ENCODE measurements at regions not wholly inside any gene's neighbourhood (a gene's known extent, or its start where the extent isn't known, plus 50 kb on each side); places are given as distances from the start of the nearest gene placed in this dataset.

DNA sequence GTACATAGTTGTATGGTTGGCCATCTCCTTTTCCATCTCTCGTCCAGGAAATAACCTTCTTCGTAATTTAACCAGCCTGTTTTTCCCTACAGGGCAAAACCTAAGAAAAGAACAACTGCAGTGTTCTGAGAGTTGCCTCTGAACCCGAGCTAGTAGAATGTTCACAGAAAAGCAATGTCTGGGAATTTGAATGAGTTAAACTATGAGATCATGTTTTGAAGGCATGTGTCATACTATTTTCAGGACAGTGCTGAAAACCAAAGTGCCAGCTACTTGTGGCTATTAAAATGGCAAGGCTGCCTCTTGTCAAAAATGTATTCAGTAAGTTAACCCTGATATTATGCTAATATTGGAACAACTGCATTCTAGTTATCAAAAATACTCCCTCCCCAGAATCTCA is 482.9 kb upstream of the SPRED2 start:
- TF ChIP-seq, protein P1, sequence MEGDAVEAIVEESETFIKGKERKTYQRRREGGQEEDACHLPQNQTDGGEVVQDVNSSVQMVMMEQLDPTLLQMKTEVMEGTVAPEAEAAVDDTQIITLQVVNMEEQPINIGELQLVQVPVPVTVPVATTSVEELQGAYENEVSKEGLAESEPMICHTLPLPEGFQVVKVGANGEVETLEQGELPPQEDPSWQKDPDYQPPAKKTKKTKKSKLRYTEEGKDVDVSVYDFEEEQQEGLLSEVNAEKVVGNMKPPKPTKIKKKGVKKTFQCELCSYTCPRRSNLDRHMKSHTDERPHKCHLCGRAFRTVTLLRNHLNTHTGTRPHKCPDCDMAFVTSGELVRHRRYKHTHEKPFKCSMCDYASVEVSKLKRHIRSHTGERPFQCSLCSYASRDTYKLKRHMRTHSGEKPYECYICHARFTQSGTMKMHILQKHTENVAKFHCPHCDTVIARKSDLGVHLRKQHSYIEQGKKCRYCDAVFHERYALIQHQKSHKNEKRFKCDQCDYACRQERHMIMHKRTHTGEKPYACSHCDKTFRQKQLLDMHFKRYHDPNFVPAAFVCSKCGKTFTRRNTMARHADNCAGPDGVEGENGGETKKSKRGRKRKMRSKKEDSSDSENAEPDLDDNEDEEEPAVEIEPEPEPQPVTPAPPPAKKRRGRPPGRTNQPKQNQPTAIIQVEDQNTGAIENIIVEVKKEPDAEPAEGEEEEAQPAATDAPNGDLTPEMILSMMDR (IDR thresholded peaks at IDR 0.05; ENCODE audit: insufficient read depth, low read depth, low read length) = no peak
- TF ChIP-seq EZH2 (IDR thresholded peaks at IDR 0.05; ENCODE audit: insufficient read depth, low read length) = no peak
- H3K9ac ChIP-seq (ENCODE audit: low read length) = no peak overlapping the region
- no peak overlapping the region for H3K4me3 Mint-ChIP-seq (ENCODE audit: unreplicated experiment)
- no peaks in the 10 kb centered on the region for H3K36me3 ChIP-seq (ENCODE audit: insufficient read depth, low read length)
- H3K9me3 ChIP-seq (ENCODE audit: insufficient read depth, low read depth, low read length) = no peaks in the 10 kb centered on the region
- no peaks in the 10 kb centered on the region for H4K20me1 ChIP-seq (ENCODE audit: insufficient read depth, low read length)
- H2AFZ ChIP-seq (ENCODE audit: low read depth, low read length) = no peak overlapping the region
- H3K4me2 ChIP-seq (ENCODE audit: low read length) = no peak overlapping the region
- no peaks in the 10 kb centered on the region for H3K79me2 ChIP-seq (ENCODE audit: insufficient read depth, low read length)
- H3K27me3 ChIP-seq (ENCODE audit: insufficient read depth, low read length) = peaks cover 2% of the 10 kb centered on the region
- peak overlapping the region; percentile 15 for H3K27ac Mint-ChIP-seq (ENCODE audit: unreplicated experiment)
- FAIRE-seq = no peak
- H3K9me3 Mint-ChIP-seq (ENCODE audit: unreplicated experiment) = no peaks in the 10 kb centered on the region
- no peak overlapping the region for H3K4me3 ChIP-seq (ENCODE audit: insufficient read depth, low read depth, low read length)
- no peak for DNase-seq (ENCODE audit: low read depth)
- peaks cover 3% of the 10 kb centered on the region for H3K27me3 Mint-ChIP-seq (ENCODE audit: low read depth, unreplicated experiment)
- H3K27ac ChIP-seq (ENCODE audit: low read depth, low read length) = no peak overlapping the region
- peaks cover 5% of the 10 kb centered on the region for H3K4me1 Mint-ChIP-seq (ENCODE audit: low read depth, unreplicated experiment)
- no peaks in the 10 kb centered on the region for H3K4me1 ChIP-seq (ENCODE audit: insufficient read depth, low read length)
- H3K36me3 Mint-ChIP-seq (ENCODE audit: low read depth, unreplicated experiment) = no peaks in the 10 kb centered on the region

DNA sequence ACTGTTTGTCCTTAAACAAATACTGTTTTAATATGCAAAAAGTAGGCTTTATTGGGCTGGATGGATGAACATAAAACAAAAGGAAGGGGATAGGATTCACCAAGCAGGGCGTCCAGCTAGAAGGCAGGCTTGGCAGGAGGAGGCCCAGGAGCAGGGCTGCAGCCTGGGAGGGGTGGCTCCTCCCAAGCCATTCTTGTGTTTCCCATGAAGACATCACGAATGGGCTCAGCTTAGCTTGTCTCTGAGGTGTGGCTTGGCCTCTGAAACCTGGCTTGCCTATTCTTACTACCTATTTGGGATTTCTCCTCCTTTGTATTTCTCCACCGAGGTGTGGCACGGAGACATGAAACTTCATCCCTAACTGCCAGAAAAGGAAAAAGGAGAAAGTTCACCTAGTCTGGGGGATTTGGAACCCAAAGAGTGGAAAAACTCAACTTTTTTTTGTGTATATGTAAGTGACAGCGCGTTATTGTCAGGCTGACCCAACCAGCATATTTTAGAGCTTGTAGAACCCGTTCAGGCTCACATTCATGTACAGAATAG is 481.9 kb upstream of the SPRED2 start:
- DNase-seq (ENCODE audit: low read depth) (no peak), FAIRE-seq (no peak)
- Histone ChIP-seq H2AFZ (ENCODE audit: low read depth, low read length) (no peak overlapping the region), H3K27ac (ENCODE audit: low read depth, low read length) (no peak overlapping the region), H3K9me3 (ENCODE audit: insufficient read depth, low read depth, low read length) (no peaks in the 10 kb centered on the region), H3K27me3 (ENCODE audit: insufficient read depth, low read length) (peaks cover 2% of the 10 kb centered on the region), H3K36me3 (ENCODE audit: insufficient read depth, low read length) (no peaks in the 10 kb centered on the region), H3K4me3 (ENCODE audit: insufficient read depth, low read depth, low read length) (no peak overlapping the region), H3K4me1 (ENCODE audit: insufficient read depth, low read length) (no peaks in the 10 kb centered on the region), H3K79me2 (ENCODE audit: insufficient read depth, low read length) (no peaks in the 10 kb centered on the region), H4K20me1 (ENCODE audit: insufficient read depth, low read length) (no peaks in the 10 kb centered on the region), H3K9ac (ENCODE audit: low read length) (no peak overlapping the region), H3K4me2 (ENCODE audit: low read length) (no peak overlapping the region)
- peaks cover 5% of the 10 kb centered on the region for H3K4me1 Mint-ChIP-seq (ENCODE audit: low read depth, unreplicated experiment)
- H3K4me3 Mint-ChIP-seq (ENCODE audit: unreplicated experiment) = no peak overlapping the region
- H3K27me3 Mint-ChIP-seq (ENCODE audit: low read depth, unreplicated experiment) = peaks cover 3% of the 10 kb centered on the region
- H3K9me3 Mint-ChIP-seq (ENCODE audit: unreplicated experiment) = no peaks in the 10 kb centered on the region
- no peak overlapping the region for H3K27ac Mint-ChIP-seq (ENCODE audit: unreplicated experiment)
- TF ChIP-seq, protein P1 (IDR thresholded peaks at IDR 0.05; ENCODE audit: insufficient read depth, low read depth, low read length) = no peak
- no peak for TF ChIP-seq EZH2 (IDR thresholded peaks at IDR 0.05; ENCODE audit: insufficient read depth, low read length)
- H3K36me3 Mint-ChIP-seq (ENCODE audit: low read depth, unreplicated experiment) = no peaks in the 10 kb centered on the region

DNA sequence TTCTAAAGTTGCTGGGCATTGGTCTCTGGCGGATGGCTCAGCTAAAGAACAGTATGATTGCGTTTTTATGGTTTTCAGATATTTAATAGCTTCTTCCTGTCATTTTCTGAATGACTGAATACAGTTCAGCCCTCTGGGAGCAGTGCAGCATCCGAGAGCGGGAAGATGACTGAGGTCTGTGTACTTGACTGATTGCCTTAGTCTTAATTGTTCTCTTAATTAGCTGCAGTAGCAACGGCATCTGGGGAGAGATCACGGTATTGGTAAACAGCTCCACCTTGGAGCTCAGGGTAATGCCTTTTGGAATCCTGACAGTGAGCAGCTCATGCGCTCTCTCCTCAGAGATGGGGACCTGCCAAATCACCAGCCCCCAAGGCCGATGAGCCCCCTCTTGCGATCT is 481.4 kb upstream of the SPRED2 start:
- no peaks in the 10 kb centered on the region for H3K79me2 ChIP-seq (ENCODE audit: insufficient read depth, low read length)
- H3K27ac ChIP-seq (ENCODE audit: low read depth, low read length) = no peak overlapping the region
- FAIRE-seq (no peak), DNase-seq (ENCODE audit: low read depth) (no peak)
- no peaks in the 10 kb centered on the region for H3K4me1 ChIP-seq (ENCODE audit: insufficient read depth, low read length)
- H2AFZ ChIP-seq (ENCODE audit: low read depth, low read length) = no peak overlapping the region
- H3K9me3 ChIP-seq (ENCODE audit: insufficient read depth, low read depth, low read length) = no peaks in the 10 kb centered on the region
- H3K4me2 ChIP-seq (ENCODE audit: low read length) = no peak overlapping the region
- no peaks in the 10 kb centered on the region for H3K9me3 Mint-ChIP-seq (ENCODE audit: unreplicated experiment)
- no peak overlapping the region for H3K4me3 ChIP-seq (ENCODE audit: insufficient read depth, low read depth, low read length)
- H3K36me3 Mint-ChIP-seq (ENCODE audit: low read depth, unreplicated experiment) = no peaks in the 10 kb centered on the region
- H4K20me1 ChIP-seq (ENCODE audit: insufficient read depth, low read length) = no peaks in the 10 kb centered on the region
- H3K27ac Mint-ChIP-seq (ENCODE audit: unreplicated experiment) = no peak overlapping the region
- H3K4me3 Mint-ChIP-seq (ENCODE audit: unreplicated experiment) = no peak overlapping the region
- H3K27me3 ChIP-seq (ENCODE audit: insufficient read depth, low read length) = peaks cover 2% of the 10 kb centered on the region
- no peak overlapping the region for H3K9ac ChIP-seq (ENCODE audit: low read length)
- TF ChIP-seq, protein P1 (IDR thresholded peaks at IDR 0.05; ENCODE audit: insufficient read depth, low read depth, low read length) = no peak
- TF ChIP-seq EZH2 (IDR thresholded peaks at IDR 0.05; ENCODE audit: insufficient read depth, low read length) = no peak
- no peaks in the 10 kb centered on the region for H3K36me3 ChIP-seq (ENCODE audit: insufficient read depth, low read length)
- H3K27me3 Mint-ChIP-seq (ENCODE audit: low read depth, unreplicated experiment) = peaks cover 3% of the 10 kb centered on the region
- H3K4me1 Mint-ChIP-seq (ENCODE audit: low read depth, unreplicated experiment) = peaks cover 5% of the 10 kb centered on the region
